H9 (cell line): ENCODE measurements at regions not wholly inside any gene's neighbourhood (a gene's known extent, or its start where the extent isn't known, plus 50 kb on each side); places are given as distances from the start of the nearest gene placed in this dataset.
"Not testable (repeated sequence)": the region's sequence is repeated elsewhere in the genome, so short reads cannot be mapped to it uniquely, and the experiment has no call there.

Experiments used
- DNase-seq: peaks from one replicate; pipeline ENCODE4 v3.0.0-alpha.2; 2017
- H2AFZ ChIP-seq: one replicate; pipeline ENCODE4 v1.6.1; 2013; ENCODE audit warnings: mild to moderate bottlenecking, low read length, control low read depth, moderate library complexity
- H2AK5ac ChIP-seq: 2 replicates; pipeline ENCODE4 v1.6.1; 2013; ENCODE audit warnings: low read length, control low read depth, mixed read lengths; ENCODE audit not compliant: insufficient read length
- H2BK120ac ChIP-seq: one replicate; pipeline ENCODE4 v1.6.1; 2013; ENCODE audit warnings: low read depth, mild to moderate bottlenecking, low read length, control low read depth, inconsistent platforms; ENCODE audit not compliant: poor library complexity, severe bottlenecking
- H2BK12ac ChIP-seq: 2 replicates; pipeline ENCODE4 v1.6.1; 2013; ENCODE audit warnings: low read length, control low read depth, mixed read lengths, low read depth; ENCODE audit not compliant: insufficient read length
- H2BK15ac ChIP-seq: 2 replicates; pipeline ENCODE4 v1.6.1; 2013; ENCODE audit warnings: low read depth, low read length, control low read depth
- H2BK20ac ChIP-seq: one replicate; pipeline ENCODE4 v1.6.1; 2013; ENCODE audit warnings: low read depth, mild to moderate bottlenecking, low read length, control low read depth, inconsistent platforms; ENCODE audit not compliant: poor library complexity, severe bottlenecking
- H2BK5ac ChIP-seq: 2 replicates; pipeline ENCODE4 v1.6.1; 2013; ENCODE audit warnings: low read length, control low read depth, mixed read lengths; ENCODE audit not compliant: insufficient read length
- H3K14ac ChIP-seq: 2 replicates; pipeline ENCODE4 v1.6.1; 2013; ENCODE audit warnings: low read length, control low read depth; ENCODE audit not compliant: insufficient read depth
- H3K18ac ChIP-seq: 2 replicates; pipeline ENCODE4 v1.6.1; 2013; ENCODE audit warnings: low read depth, mild to moderate bottlenecking, mixed read lengths, low read length, control low read depth; ENCODE audit not compliant: insufficient read length
- H3K23ac ChIP-seq: 2 replicates; pipeline ENCODE4 v1.6.1; 2013; ENCODE audit warnings: low read length, control low read depth, mixed read lengths, low read depth; ENCODE audit not compliant: insufficient read length
- H3K23me2 ChIP-seq: 2 replicates; pipeline ENCODE4 v1.6.1; 2013; ENCODE audit warnings: low read depth, mild to moderate bottlenecking, mixed read lengths, low read length, control low read depth; ENCODE audit not compliant: insufficient read length, poor library complexity, severe bottlenecking
- H3K27ac ChIP-seq: 2 replicates; pipeline ENCODE4 v1.5.1; 2013; ENCODE audit warnings: low read length, control low read depth, mixed read lengths, low read depth; ENCODE audit not compliant: insufficient read length
- H3K27me3 ChIP-seq: 2 replicates; pipeline ENCODE4 v1.6.1; 2013; ENCODE audit warnings: low read length, control low read depth, inconsistent platforms; ENCODE audit not compliant: insufficient read depth
- H3K4ac ChIP-seq: 2 replicates; pipeline ENCODE4 v1.6.1; 2013; ENCODE audit warnings: low read depth, mild to moderate bottlenecking, control low read depth, inconsistent platforms, low read length, moderate library complexity
- H3K4me1 ChIP-seq: 2 replicates; pipeline ENCODE4 v1.6.1; 2013; ENCODE audit warnings: low read length, control low read depth, inconsistent platforms; ENCODE audit not compliant: insufficient read depth
- H3K4me2 ChIP-seq: 2 replicates; pipeline ENCODE4 v1.6.1; 2013; ENCODE audit warnings: low read length, control low read depth, mixed read lengths; ENCODE audit not compliant: insufficient read length, insufficient read depth
- H3K56ac ChIP-seq: 2 replicates; pipeline ENCODE4 v1.6.1; 2013; ENCODE audit warnings: low read depth, mild to moderate bottlenecking, mixed read lengths, low read length, control low read depth; ENCODE audit not compliant: insufficient read length
- H3K79me1 ChIP-seq: 2 replicates; pipeline ENCODE4 v1.6.1; 2013; ENCODE audit warnings: low read depth, mild to moderate bottlenecking, moderate library complexity, low read length, control low read depth, inconsistent platforms; ENCODE audit not compliant: insufficient read depth, poor library complexity, severe bottlenecking
- H3K79me2 ChIP-seq: 2 replicates; pipeline ENCODE4 v1.6.1; 2013; ENCODE audit warnings: low read length, control low read depth, inconsistent platforms; ENCODE audit not compliant: insufficient read depth
- H3K9ac ChIP-seq: 2 replicates; pipeline ENCODE4 v1.6.1; 2013; ENCODE audit warnings: low read length, control low read depth, mixed read lengths; ENCODE audit not compliant: insufficient read length; ENCODE audit errors: extremely low read depth
- H3K9me3 ChIP-seq: one replicate; pipeline ENCODE4 v1.6.1; 2013; ENCODE audit warnings: low read depth, low read length, inconsistent platforms; ENCODE audit not compliant: control insufficient read depth
- H3T11ph ChIP-seq: one replicate; pipeline ENCODE4 v1.6.1; 2013; ENCODE audit warnings: mild to moderate bottlenecking, low read length, control low read depth, inconsistent platforms
- H4K20me1 ChIP-seq: one replicate; pipeline ENCODE4 v1.6.1; 2013; ENCODE audit not compliant: control insufficient read depth, insufficient read length, insufficient read depth
- H4K5ac ChIP-seq: 2 replicates; pipeline ENCODE4 v1.6.1; 2013; ENCODE audit warnings: low read depth, mild to moderate bottlenecking, mixed read lengths, low read length, control low read depth; ENCODE audit not compliant: insufficient read length
- H4K8ac ChIP-seq: replicated peaks from 2 replicates; pipeline ENCODE4 v1.6.1; 2013; ENCODE audit warnings: low read length, control low read depth, mixed read lengths, low read depth; ENCODE audit not compliant: insufficient read length
- H4K91ac ChIP-seq: 2 replicates; pipeline ENCODE4 v1.6.1; 2013; ENCODE audit warnings: low read depth, mild to moderate bottlenecking, moderate library complexity, mixed read lengths, low read length, control low read depth; ENCODE audit not compliant: insufficient read length
- H3K27ac Mint-ChIP-seq, 3 experiments: 2 replicates in 2 of 3; 3 replicates in 1 of 3; pipeline ENCODE4 v1.8.0; 2020 to 2021; ENCODE audit warnings: mixed read lengths in 3 of 3, mild to moderate bottlenecking in 1 of 3, moderate library complexity in 1 of 3
- H3K27me3 Mint-ChIP-seq: 2 replicates; pipeline ENCODE4 v1.8.0; 2021; ENCODE audit warnings: low read depth, mild to moderate bottlenecking, moderate library complexity, mixed read lengths
- H3K36me3 Mint-ChIP-seq, 3 experiments: 2 replicates in 2 of 3; 3 replicates in 1 of 3; pipeline ENCODE4 v1.8.0; 2020 to 2021; ENCODE audit warnings: low read depth in 3 of 3, mixed read lengths in 3 of 3; ENCODE audit not compliant: insufficient read depth in 1 of 3
- H3K4me1 Mint-ChIP-seq, 2 experiments: 2 replicates each; pipeline ENCODE4 v1.8.0; 2020; ENCODE audit warnings: mixed read lengths in 2 of 2
- H3K4me3 Mint-ChIP-seq, 2 experiments: 2 replicates in 1 of 2; 3 replicates in 1 of 2; pipeline ENCODE4 v1.8.0; 2020 to 2021; ENCODE audit warnings: mild to moderate bottlenecking in 2 of 2, mixed read lengths in 2 of 2, moderate library complexity in 1 of 2
- H3K9me3 Mint-ChIP-seq, 2 experiments: 2 replicates in 1 of 2; 3 replicates in 1 of 2; pipeline ENCODE4 v1.8.0; 2020; ENCODE audit warnings: mild to moderate bottlenecking in 2 of 2, mixed read lengths in 2 of 2, moderate library complexity in 1 of 2
- WGBS: extraction: QIAGEN DNeasy Blood & Tissue Kit; methylation state at CpG from one replicate; pipeline ENCODE4 v1.1.7; 2013; ENCODE audit warnings: missing lambda C conversion rate, low lambda C conversion rate, mixed read lengths; ENCODE audit not compliant: insufficient read length; ENCODE audit errors: extremely low coverage; 5-methylcytosine and 5-hydroxymethylcytosine counted together

DNA sequence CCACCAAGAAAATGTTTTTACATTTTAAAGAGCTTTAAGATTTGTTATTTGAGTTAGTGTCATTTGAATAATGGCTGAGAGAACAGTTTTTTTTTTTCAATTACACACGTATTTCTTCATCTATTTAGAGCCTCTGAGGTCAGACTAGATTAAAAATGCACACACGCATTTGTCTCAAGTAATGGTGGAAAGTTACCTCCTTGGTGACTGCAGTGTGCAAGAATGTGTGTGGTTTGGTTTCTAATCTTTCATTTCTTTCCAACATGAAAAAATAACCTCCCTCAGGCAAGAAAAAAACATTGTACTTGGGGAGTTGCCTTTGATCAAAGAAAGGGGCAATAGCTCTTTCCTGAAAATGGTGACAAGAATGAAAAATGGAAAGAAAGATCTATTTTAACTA lies 235.5 kb upstream of the ZNF337 start:
- H2AK5ac ChIP-seq, DNase-seq, H3K14ac ChIP-seq, H4K20me1 ChIP-seq, H2BK15ac ChIP-seq, H2BK20ac ChIP-seq, H3K4me2 ChIP-seq, H3K27me3 Mint-ChIP-seq, H3K4me3 Mint-ChIP-seq, H3T11ph ChIP-seq, H3K79me1 ChIP-seq, H3K79me2 ChIP-seq, H2AFZ ChIP-seq, H2BK5ac ChIP-seq, H3K23me2 ChIP-seq, H2BK120ac ChIP-seq, H3K23ac ChIP-seq, H4K5ac ChIP-seq, H3K9me3 Mint-ChIP-seq, H3K27ac Mint-ChIP-seq, H3K9me3 ChIP-seq, H3K36me3 Mint-ChIP-seq, H3K27me3 ChIP-seq, H3K4me1 ChIP-seq, H4K91ac ChIP-seq, H2BK12ac ChIP-seq, H4K8ac ChIP-seq, H3K4me1 Mint-ChIP-seq, H3K9ac ChIP-seq, H3K18ac ChIP-seq, H3K27ac ChIP-seq, H3K4ac ChIP-seq, H3K56ac ChIP-seq: not testable (repeated sequence)
- WGBS: no CpG with 5 or more reads among the region's 2 CpGs

- H3T11ph ChIP-seq, H3K9me3 ChIP-seq, H2BK120ac ChIP-seq, H2BK12ac ChIP-seq, H2BK15ac ChIP-seq, H2AK5ac ChIP-seq, H3K27ac ChIP-seq, H3K4ac ChIP-seq, H3K56ac ChIP-seq, H3K4me1 Mint-ChIP-seq, H3K4me2 ChIP-seq, H3K79me1 ChIP-seq, H3K4me3 Mint-ChIP-seq, H2BK20ac ChIP-seq, DNase-seq, H3K79me2 ChIP-seq, H3K27me3 ChIP-seq, H2BK5ac ChIP-seq, H3K9ac ChIP-seq, H3K36me3 Mint-ChIP-seq, H3K14ac ChIP-seq, H3K4me1 ChIP-seq, H4K5ac ChIP-seq, H3K23ac ChIP-seq, H3K18ac ChIP-seq, H3K27me3 Mint-ChIP-seq, H2AFZ ChIP-seq, H4K8ac ChIP-seq, H4K91ac ChIP-seq, H3K23me2 ChIP-seq, H3K9me3 Mint-ChIP-seq, H4K20me1 ChIP-seq, H3K27ac Mint-ChIP-seq: not testable (repeated sequence)
Observed at GRCh38 chr20:25902321-25902720, 205.7 kb upstream of the ZNF337 start.

- H3K27me3 Mint-ChIP-seq, H3K4me3 Mint-ChIP-seq: not testable (repeated sequence)
Observed at GRCh38 chr20:25898663-25899062, 202.0 kb upstream of the ZNF337 start.

More at GRCh38 chr20:25898663-25899062, 202.0 kb upstream of the ZNF337 start:
- H3K4ac ChIP-seq, H3K27me3 ChIP-seq, H4K8ac ChIP-seq, DNase-seq, H3K79me1 ChIP-seq, H2BK15ac ChIP-seq, H2BK20ac ChIP-seq, H3K56ac ChIP-seq, H3K14ac ChIP-seq, H3K36me3 Mint-ChIP-seq, H2BK12ac ChIP-seq, H3K4me1 Mint-ChIP-seq, H3K18ac ChIP-seq, H4K20me1 ChIP-seq, H2AFZ ChIP-seq, H3K9ac ChIP-seq, H2AK5ac ChIP-seq, H2BK5ac ChIP-seq, H4K91ac ChIP-seq, H3K23me2 ChIP-seq, H3K9me3 ChIP-seq, H3K27ac ChIP-seq, H3K79me2 ChIP-seq, H3K9me3 Mint-ChIP-seq, H4K5ac ChIP-seq, H2BK120ac ChIP-seq, H3K23ac ChIP-seq, H3K4me1 ChIP-seq, H3T11ph ChIP-seq, H3K4me2 ChIP-seq: not testable (repeated sequence)
- peak overlapping the region in 1 of 3 experiments; percentile 72; a peak in 1 of 7 replicates for H3K27ac Mint-ChIP-seq
- WGBS: no CpG with 5 or more reads among the region's 5 CpGs
